NCI-H2081 (cell line): ENCODE measurements at regions not wholly inside any gene's neighbourhood (a gene's known extent, or its start where the extent isn't known, plus 50 kb on each side); places are given as distances from the start of the nearest gene placed in this dataset.

Experiments
- DNase-seq, 2 experiments: peaks; one replicate each; lab custom pipeline; 2025; lab: John Stamatoyannopoulos, UW

DNA sequence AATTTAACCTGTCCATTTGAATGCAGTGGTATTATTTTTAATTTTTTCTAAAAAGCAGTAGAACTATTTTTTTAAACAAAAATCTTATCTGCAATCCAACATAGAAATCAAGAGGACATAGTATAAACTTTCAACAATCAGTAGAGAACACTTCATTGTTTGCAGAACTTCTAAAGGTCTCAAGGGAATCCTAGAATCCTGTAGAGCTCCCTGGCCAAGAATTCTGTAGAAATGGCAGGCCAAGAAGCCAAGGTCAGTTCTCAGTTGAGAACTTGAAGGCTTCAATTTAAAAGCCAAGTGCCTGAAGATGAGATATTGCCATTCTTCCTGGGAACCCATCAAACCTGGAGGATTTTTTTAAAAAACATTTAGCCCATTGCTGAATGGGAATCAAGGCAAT is 199.2 kb upstream of the KLF4 start:
- no peak for DNase-seq

DNA sequence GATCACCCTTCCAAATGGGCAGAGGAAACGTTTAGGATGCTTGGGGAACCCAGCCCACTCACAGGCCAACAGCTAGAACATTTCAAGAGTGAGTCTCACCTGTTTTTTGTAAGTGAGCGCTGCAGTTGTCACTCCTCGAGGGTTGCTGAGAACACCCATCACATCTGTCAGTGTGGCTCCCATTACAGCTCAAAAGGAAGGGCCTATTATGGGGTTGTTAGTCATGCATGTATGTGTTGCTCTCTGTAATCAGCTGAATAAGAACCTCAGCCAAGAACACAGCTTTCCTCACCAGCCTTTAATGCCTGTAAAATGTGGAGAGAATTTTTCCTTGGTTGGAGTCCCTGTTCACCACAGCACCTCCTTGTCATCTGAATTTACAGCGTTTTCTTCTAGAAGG is 196.3 kb upstream of the KLF4 start:
- no peak for DNase-seq

DNA sequence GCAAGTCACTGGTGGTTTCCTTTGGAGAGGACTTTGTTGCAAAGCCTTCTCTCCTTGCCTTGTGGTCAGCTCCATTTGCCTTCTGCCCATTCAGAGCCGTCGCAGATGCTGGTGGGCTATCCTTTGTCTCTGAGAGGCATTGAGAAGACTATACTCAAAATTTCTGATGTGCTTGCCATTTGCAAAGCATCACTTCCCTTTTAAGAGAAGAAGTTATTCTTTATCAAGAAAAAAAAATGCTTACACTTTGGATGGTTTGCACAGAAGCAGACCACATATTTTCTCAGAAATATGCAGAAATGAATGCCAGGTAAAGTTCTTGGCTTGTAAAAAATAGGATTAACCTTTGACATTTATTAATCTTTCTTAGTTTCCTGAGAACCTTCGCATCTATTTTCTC is 195.8 kb upstream of the KLF4 start:
- DNase-seq = no peak

DNA sequence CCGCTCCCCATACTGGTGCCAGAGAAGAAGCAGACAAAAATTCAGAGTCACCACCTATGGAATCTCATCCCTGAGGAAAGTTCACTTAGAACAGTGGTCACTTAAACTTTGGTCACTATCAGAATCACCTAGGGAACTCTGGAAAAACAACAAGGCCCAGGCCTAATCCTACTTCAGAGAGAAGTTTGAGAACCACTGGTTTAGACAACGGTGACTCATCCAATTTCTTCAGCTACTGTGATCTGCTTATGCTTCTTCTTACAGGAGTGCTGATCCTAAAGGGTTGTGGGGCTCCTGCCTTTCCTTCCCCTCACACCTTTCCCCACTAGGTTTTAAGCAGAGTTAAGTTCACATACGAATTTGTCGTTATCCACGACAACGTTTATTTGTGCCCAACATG is 194.7 kb upstream of the KLF4 start:
- DNase-seq = no peak

DNA sequence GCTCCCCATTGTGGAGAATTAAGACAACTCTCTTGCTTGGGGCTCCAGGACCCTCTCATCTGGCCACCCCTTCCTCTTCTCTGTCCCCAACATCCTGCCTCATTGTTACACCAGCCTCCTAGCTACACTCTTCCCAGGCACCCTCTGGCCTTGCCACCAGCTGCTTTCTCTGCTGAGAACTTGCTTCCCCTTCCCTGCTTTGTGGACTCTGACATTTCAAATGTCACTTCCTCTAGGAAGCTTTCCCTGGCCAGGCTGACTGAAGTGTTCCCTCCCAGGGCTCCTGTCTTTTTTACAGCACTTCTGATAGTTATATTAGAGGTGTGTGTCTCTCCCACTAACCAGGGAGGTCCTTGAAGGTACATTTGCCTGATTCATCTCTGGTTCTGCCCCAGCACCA is 194.0 kb upstream of the KLF4 start:
- no peak for DNase-seq

DNA sequence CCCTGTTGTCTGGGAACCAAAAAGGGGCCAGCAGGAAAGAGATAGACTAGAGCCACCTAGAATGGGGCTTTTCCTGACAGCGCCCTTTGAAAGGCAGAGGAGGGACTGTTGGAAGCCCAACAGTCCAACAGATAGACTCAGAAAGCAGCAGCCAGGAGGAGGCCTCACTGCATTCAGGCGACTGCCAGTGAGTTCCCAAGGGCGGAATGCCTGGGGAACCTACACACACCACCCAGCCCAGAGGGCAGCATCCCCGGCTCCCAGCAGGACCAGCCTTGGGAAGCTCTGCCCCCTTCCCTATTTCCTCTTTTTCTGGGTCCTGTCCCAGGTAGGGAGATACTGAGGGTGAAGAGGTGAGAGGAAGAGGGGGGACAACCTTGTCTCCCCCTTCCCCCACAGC is 192.4 kb upstream of the KLF4 start:
- no peak for DNase-seq

DNA sequence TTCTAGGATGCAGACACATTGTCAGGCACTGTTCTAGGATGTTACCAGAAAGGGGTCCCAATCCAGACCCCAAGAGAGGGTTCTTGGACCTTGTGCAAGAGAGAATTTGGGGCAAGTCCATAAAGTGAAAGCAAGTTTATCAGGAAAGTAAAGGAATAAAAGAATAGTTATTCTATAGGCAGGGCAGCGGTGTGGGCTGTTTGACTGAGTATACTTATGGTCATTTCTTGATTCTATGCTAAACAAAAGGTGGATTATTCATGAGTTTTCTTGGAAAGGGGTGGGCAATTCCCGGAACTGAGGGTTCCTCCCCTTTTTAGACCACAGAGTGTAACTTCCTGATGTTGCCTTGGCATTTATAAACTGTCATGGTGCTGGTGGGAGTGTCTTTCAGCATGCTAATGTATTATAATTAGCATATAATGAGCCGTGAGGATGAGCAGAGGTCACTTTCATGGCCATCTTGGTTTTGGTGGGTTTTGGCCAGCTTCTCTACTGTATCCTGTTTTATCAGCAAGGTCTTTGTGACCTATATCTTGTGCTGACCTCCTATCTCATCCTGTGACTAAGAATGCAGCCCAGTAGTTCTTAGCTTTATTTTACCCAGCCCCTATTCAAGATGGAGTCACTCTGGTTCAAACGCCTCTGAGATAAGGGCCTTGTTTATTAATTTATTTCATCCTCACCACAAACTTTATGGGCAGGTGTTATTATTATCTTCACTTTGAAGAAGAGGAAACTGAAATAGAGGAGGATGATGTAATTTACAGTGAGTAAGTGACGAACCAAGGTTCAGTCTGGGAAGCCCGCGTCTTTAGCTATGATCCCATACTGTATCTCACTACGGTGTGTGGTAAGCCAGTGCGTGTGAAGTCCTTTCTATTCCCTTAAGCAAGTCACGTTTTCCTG is 186.0 kb upstream of the KLF4 start:
- no peak for DNase-seq

DNA sequence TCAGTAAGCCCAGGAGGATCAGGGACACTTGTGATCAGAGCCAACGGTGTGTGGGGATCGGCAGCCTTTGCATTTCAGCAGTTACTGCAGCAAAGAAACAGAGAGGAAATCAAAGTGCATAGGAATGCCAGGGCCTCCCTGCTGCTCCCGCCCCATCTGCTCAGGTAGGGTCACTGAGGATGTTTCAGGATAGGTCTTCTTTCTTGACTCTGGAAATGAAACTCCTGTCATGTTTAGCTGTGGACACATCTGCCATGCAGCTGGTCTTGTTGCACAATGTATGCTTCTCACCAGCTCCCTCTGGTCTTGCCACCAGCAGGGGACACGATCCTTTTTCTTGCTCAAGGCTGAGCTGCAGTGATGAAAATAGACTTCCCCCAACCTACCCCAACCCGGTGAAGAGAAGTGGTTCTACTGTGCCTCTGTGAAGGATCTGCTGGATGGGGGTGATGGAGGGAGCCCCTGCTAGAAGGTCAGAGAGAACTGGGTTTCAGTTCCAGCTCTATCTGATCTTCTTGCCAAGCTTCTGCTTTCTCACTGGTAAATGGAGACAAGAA is 185.2 kb upstream of the KLF4 start:
- no peak for DNase-seq

DNA sequence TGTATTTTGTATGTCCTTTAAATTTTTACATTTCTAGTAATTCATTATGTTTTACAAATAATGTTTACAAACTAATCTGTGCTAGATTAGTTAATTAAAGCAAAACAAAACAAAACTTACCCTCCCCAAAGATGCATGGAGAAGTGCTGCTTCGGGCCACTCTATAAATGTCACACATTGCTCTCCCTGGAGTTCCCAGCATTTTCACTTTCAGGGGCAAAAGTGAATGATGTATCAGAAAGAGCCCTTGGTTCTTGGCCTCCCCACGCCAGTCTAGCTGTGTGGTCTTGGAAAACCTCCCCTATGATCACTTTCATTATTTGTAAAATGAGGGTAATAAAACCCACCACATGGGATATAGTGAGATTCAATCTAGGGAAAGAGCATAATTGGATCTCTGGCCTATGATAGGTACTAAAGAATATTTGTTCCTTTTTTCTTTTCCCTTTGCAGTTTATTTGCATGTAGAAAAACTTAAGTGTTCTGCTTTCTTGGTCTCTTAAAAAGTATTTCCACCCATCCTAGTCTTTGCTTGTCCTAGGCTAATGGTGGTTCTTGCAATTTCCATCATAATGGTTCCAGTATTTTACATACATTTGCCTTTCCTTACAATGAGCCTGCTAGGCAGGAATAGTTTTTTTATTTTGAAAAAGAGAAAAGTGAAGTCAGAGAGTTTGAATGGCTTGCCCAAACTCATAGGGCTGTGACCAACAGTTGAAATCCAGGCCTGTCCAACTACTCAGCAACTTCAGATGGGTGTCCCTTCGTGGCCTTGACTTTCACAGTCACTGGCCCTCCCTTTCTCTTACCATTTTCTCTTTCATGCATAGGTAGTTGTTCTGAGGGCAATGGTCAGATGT is 184.5 kb upstream of the KLF4 start:
- DNase-seq = no peak

DNA sequence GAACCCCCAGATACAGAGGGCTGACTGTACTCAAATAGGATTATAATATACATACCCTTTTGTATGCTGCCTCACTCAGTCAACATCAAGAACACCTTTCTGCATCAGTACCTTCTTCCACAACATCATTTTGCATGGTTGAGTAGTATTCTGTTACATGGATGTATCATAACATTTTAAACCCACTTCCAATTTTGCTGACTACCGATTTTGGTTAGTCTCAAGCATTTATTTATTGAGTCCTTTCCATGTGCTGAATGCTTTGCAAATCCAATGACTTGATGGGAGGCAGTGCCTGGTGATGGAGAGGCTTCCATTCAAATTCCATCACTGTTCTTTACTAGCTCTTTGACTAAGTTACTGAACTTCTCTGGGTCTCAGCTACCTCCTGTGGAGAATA is 182.0 kb upstream of the KLF4 start:
- no peak for DNase-seq

DNA sequence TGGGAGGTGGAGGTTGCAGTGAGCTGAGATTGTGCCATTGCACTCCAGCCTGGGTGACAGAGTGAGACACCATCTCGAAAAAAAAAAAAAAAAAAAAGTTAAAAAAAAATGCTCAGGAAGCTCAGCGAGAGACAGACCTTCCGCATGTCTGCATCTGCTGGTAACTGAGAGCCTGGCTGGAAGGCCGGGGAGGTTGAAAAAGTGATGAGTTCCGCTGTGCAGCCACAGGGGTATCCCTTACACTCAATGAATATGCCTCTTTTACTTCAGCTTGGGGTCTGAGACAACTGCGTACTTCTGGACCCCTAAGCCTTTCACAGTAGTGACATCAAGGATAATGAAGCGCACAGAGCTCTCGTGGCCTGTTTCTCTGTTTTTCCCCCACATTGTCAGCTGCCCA is 179.9 kb upstream of the KLF4 start:
- no peak for DNase-seq

DNA sequence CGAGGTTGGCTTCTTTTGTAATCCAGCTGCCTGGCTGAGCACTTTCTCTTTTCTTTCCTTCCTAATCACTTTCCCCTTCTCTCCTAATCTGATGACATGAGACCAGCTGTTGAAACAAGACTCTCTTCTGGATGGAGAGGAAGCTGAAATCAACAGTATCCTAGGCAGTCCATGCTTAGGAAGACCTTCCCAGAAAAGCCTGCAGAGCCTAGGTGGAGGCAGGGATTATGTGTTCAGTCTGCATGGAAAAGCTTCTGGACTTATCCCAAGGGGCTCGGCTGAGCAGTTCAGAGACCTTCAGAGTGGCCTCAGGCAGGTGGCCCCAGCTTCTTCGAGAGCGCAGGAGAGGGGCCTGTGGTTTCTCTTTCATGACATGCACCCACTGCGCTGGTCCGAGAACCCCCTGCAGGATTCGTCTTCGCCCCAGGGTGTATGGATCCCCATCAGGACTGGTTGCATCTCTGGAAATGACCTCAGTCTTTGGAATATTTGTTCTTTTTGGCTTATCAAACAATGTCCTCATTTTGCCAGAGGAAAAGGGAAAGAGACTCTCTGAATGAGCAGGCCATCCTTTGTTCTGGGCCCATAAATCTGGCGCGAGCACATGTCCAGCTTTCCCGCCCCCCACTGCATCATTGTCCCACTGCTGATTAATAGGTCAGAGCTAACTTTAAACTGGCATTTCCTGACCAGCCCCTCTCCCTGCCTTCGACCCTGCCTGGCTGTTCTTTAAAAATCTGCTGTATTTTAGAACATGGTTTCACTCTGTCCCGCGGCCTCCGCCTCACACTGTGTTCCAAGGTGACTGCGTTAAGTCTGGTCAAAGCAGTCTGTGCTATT is 177.9 kb upstream of the KLF4 start:
- no peak for DNase-seq

DNA sequence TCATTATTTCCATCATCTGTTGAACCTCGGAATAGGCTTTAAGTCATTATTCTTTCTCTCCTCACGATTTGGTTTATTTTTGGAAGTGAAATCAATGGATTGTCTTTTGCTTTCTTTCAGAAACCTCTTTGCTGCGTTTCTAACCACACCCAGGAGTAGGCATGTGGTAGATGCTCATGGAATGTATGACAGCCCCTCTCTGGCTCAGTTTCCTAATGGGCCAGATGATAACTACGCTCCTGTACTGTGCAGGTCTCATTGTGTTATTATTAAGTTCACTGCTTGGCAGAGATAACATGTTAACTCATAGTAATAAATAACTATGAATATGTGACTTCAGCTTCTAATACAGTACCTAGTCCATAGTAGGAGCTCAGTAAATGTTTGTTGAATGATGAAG is 175.5 kb upstream of the KLF4 start:
- DNase-seq = no peak

DNA sequence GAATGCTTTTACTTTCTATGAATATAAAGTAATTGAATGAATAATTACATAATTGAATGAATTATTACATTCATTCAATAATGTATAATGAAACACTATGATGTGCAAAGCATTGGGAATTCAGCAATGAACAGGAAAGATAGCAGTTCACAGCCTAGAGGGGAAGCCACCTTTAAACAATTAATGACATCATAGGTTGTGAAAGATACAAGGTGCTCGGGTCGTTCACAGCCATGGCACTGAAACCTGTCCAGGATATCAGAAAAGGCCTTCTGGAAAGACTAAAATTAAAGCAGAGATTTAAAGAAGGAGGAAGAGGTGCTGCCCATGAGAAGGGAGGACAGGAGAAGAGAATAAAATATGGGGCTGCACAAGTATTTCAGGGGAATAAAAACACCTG is 171.4 kb upstream of the KLF4 start:
- DNase-seq = no peak

DNA sequence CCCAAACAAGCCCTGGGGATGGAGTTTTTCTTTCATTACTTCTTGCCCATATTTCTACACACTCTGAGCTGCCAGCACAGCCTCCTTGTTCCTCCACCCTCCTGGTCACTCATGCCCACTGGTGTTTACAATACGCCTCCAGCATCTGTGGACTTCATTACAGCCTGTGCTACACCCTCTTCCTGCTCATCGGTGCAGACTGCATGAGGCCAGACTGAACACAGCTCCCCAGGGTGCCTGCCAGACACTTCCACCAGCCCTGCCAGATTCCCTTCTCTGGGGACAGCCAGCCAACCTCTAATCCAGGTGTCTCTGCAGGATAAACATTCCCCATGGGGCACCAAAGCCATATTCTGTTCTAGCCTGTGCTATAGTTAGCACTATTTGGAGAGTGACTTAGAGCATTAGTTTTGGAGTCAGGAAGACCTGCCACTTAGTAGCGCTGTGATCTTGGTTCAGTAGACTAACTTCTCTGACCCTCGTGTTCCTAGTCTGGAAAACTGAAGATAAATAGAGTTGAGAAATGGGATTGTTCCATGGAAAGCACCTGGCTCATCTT is 163.8 kb upstream of the KLF4 start:
- DNase-seq = peak; percentile 61 to 88

DNA sequence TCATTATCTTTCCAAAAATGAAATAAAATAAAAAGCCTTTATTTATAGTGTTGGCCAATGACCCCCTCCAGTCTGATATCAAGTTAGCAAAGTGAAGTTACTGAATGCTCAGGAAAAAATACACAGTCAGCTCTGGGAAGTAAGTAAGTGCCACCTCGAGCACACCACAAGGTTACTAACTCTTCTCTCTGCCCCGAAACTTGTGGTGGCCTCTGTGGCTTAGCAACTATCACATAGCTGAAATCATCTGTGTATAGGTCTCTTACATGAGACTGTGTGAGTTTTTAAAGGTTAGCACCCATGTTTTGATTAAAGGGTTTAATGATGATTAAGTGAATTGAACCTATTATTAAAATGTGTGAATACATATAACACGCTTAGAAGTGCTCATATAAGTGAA is 161.4 kb upstream of the KLF4 start:
- DNase-seq = no peak

DNA sequence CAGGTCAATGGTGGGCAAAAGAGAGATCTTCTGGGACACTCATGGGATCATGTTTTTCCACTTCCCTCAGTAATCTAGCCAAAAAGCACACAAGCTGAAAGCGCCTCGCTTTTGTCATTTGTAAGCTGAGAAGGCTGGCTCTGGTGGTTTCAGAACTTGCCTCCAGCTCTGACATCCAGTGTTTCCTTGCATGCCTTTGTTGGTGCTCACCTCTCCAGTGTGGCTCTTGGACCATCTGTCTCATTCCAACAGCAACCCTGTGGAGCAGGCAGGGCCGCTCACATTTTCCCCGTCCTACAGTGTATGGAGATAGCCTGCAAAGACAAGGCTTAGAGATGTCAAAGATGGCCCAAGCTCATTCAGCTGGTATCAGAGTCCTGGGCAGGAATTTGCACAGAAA is 160.8 kb upstream of the KLF4 start:
- no peak for DNase-seq

DNA sequence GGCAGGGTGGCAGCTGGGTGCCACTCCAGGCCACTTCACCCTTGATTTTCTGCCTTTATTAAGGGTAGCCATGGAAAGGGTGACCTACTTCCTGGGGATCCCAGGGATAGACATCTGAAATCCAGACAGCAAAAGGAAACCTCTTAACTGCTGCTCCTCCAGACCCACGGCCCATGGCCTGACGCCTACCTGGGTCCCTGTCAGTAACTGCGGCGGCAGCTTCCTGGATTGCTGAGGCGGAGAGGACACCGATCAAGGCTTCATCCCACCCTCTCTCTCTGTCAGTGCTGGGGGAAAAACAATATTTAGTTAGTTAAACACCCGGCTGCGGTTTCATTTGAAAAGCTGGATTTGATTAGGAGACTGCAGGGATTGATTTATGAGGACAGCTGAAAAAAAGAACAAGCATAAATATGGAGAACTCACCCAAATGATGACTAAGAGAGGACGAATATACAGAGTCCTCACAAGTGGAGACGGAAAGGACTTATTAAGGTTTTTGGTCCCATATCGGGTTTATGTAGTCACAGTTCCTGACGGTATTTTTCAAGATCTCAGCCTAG is 158.7 kb upstream of the KLF4 start:
- DNase-seq = peak in 1 of 2 experiments; percentile 19

DNA sequence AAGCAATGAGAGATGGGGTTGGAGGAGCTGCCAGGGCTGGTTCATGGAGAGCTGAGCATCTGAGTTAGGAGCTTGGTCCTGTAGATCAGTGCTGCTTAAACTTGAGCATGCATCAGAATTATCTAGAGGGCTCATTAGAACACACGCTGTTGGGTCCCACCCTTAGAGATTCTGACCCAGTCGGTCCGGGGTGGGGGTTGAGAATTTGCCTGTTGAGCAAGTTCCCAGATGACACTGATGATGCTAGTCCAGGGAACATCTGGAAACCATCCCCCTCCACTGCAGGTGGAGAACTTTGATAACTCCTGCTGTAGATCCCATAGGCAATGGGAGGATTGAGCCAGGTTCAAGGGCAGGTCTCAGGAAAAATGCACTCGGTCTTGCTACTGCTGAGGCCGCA is 158.0 kb upstream of the KLF4 start:
- DNase-seq = no peak

DNA sequence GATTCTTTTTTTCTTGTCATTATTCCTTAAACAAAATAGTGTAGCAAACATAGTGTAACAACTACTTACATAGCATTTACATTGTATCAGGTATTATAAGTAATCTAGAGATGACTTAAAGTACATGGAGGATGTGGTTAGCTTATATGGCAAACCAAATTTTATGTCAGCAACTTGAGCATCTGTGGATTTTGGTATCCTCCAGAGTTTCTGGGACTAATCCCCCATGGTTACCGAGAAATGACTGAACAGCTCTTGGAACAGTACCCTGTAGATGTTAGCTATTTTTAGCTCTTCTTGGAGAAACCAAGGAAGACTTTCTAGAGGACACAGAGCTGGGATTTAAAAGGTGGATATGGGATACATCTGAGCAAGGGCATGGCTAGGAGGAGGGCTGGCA is 157.6 kb upstream of the KLF4 start:
- no peak for DNase-seq

DNA sequence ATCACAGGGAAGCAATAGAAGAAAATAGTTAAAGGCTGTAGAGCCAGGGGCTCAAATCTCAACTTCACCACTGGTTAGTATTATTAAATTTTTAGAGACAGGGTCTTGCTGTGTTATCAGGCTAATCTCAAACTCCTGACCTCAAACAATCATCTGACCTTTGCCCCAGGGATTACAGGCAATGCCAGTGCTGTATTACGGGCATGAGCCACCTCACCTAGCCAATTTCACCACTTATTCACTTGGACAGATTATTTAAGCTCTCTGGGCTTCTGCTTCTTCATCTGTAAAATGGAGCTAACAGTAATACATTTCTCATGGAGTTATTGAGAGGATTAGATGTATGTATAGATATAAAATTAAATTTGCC is 155.9 kb upstream of the KLF4 start:
- no peak for DNase-seq
